ENCODE measurements at regions not wholly inside any gene's neighbourhood (a gene's known extent, or its start where the extent isn't known, plus 50 kb on each side); places are given as distances from the start of the nearest gene placed in this dataset.

DNA sequence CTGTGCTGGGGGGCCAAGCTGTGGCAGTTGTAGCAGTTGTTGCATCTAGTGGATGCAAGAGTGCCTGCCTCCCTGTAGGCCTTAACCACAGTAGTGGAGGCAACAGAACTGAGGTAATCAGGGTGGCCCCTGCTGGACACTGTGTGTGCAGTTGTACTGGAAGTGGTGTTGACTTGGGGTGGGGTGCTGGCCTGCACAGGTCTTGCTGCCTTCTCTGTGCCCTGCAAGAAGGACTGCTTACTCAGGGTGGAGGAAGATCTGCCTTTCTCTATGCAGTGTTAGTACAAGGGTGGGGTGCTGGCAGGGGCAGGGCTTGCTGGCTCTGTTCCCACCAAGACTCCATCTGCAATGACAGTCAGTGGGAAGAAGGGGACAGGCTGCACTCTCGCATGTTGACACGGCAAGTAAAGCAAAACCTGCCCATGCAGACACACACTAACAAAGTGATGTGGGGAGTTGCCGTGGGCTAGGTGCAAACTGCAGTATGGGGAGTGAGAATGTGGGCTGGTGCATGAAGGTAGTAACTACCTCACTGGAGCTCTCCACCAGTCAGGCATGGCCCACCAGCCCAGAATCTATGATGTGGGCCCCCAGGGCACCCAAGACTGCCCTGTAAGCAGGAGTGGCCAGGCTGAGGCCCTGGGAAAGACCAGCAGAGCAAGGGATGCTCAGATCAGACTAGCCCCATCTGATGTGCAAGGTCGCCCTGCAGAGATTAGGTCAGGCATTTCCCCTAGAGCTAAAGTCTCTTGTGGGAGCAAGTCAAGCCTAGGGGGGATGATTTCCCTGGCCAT, 594.9 kb downstream of the TECRL start:
- no peak for DNase-seq (ENCODE audit: low read depth)

DNA sequence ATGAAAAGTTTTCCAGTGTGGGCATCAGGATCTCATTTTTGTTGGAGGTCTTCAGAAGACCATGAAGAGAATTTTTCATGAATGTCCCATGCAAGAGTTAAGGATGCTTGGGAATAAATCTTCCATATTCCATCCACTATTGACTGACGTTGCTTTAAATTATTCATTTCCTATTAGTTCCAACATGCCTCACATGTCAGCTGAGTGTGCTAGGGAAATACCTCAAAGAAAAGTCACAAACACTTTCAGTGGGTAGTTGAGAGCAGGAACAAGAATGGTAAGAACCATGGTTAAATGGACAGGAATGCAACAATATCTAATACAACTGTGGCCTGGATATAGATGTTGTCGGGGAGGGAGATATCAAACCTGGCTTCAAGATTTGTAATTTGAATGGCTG, 610.1 kb downstream of the TECRL start:
- no peak for DNase-seq (ENCODE audit: low read depth)

DNA sequence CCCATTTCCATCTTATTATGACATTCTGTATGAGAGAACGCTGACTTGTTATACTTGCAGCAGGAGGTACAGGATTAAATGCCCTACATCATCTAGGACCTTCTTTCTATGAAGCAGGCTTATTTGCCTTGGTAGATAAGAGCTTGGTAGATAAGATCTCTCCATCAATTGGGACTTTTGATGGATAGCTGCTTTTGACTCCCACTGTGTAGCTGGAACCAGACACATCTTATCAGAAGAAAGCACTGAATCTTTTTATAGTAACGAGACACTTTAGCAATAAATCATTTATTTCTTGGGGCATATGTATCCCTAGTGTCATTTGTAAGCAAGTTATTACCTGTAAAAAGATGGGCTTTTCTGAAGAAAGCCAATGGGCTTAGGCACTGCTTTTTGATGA, 613.9 kb downstream of the TECRL start:
- no peak for DNase-seq (ENCODE audit: low read depth)

DNA sequence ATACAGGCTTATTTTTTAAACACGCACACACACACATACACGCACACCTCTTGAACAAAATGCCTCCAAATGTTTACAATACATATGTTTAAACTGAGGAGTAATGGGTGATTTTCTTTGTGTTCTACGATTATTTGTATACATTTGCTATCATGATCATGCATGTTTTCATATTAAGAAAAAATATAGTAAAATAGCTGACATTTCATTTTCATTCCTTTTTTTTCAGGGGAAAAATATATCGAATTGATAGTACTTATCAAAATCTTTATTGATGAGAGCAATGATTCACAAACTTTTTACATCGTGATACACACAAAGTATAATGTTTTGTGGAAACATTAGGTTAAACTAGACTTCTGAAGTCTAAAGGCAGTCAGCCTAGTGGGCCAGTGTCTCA, 618.9 kb downstream of the TECRL start:
- no peak for DNase-seq (ENCODE audit: low read depth)

GRCh38 chr4:63788271-63788670, 621.0 kb downstream of the TECRL start:
- no peak for DNase-seq (ENCODE audit: low read depth)

- no peak for DNase-seq (ENCODE audit: low read depth)
Measured at GRCh38 chr4:63787326-63787725, 621.9 kb downstream of the TECRL start.

DNA sequence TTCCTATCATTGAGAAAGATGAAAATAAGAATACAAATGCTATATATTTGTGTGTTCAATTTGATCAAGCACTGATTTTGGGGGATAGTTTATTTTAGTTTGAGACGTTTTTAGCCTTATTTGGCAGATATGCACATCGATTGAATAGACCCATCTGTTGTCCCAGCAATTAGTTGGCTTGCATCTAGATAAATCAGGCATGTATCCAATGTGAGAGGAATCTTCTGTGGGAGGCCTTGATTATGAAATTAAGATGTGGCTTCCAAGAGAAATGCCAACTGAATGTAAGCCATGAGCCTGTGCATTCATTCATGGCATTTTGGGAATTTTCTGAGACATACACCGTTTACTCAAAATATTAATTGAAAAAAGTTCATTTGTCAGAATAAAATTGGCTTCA, 623.1 kb downstream of the TECRL start:
- no peak for DNase-seq (ENCODE audit: low read depth)

- DNase-seq (ENCODE audit: low read depth): no peak
Measured at GRCh38 chr4:63784822-63785221, 624.4 kb downstream of the TECRL start.

GRCh38 chr4:63777601-63778000, 631.6 kb downstream of the TECRL start:
- DNase-seq (ENCODE audit: low read depth): no peak

DNA sequence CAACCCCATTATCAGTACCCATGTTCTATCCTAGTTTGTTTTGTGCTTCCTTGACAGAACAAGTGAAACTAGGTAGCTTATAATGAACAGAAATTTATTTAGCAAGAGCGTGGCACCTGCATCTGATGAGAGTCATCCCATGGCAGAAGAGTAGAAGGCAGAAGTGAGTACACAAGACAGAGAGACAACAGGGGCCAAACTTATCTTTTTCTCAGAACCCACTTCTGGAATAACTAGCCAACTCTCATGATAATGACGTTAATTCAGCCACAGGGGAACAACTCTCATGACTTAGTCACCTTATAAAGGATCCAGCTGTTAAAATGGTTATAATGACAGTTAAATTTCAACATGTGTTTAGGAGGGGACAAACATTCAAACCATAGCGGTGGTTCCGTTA, 644.9 kb downstream of the TECRL start:
- no peak for DNase-seq (ENCODE audit: low read depth)

DNA sequence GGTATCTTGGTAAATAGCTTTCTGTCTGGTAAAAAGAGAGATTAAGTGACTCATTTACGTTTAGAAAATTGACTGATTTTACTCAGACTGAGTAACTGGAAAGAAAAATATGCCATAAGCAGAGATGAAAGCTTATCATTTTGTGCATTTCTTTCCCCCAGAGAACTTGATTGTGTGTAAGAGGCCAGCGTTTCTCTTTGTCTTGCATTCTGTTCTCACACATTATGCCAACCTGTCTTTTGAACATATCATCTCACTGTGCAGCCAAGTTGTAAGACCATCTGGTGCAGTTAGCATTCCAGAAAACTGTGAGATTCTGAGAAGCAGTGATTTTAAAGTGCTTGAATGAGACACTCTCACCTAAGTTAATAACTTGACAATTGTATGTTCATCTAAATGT, 651.3 kb downstream of the TECRL start:
- DNase-seq (ENCODE audit: low read depth): no peak

GRCh38 chr4:63742882-63743281, 666.4 kb downstream of the TECRL start:
- DNase-seq (ENCODE audit: low read depth): no peak

DNA sequence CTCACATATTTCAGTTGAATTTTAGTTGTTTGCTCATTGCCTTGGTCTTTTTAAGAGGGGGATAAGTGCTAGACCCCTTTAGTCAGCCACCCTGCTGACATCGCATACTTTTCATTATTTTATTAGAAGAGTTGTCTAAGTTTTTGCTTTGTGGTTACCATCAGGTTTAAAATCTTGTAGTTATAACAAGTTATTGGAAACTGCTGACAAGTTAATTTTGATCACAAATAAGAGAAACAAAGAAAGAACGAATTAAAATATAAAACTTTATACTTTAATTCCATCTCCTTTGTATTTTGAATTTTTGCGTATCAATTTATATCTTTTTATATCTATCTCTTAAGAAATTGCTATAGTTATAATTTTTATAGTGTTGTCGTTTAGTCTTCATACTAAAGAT, 679.7 kb downstream of the TECRL start:
- DNase-seq (ENCODE audit: low read depth): no peak

- DNase-seq (ENCODE audit: low read depth): no peak
Measured at GRCh38 chr4:63728480-63729177, 680.6 kb downstream of the TECRL start.

- DNase-seq (ENCODE audit: low read depth): no peak
Measured at GRCh38 chr4:63717384-63717783, 691.9 kb downstream of the TECRL start.

DNA sequence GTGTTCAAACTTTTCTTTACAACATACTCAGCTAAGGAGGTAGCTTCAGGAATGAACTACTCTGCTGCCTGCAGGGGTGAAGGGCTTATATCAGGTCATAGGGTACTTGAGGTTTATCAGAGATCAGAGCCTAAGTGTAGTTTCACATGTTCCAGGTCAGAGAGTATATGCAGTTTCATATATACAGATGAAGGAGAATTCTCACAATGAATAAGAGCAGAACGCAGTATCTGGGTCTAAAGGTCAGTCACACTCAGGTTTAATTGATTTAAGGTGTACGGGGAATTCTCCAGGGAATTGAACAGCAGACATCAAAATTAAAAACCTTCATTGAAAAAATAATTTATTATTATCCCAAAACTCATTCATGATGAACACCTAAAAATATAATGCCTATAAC, 700.6 kb downstream of the TECRL start:
- no peak for DNase-seq (ENCODE audit: low read depth)

- DNase-seq (ENCODE audit: low read depth): no peak
Measured at GRCh38 chr4:63700569-63700968, 708.7 kb downstream of the TECRL start.

GRCh38 chr4:63693321-63693720, 715.9 kb downstream of the TECRL start:
- no peak for DNase-seq (ENCODE audit: low read depth)

DNA sequence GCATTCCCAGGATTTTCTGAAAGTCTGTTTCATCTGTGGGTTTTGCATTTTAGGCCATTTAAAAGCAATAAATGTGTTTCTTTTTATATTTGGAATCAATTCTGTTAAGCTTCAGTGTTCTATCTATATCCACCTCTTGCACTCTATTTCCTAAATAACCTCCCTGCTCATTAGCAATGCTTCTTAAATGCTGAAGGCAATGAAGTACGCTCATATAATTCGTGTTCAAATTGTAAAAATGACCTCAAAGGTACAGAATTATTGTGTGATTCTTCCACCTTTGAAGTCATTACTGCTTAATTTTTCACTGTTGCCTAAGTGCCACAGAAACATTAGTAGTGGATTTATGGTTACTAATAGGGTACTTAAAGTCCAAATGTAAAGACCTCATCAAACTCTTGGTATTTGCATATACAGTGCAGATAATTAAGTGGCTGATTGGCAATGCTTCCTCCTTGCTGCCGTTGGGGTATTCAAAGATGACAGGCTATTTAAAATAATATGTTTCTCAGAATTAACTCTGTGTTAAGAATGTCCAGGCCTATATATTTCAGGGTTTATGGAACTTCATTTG, 730.8 kb downstream of the TECRL start:
- DNase-seq (ENCODE audit: low read depth): no peak

DNA sequence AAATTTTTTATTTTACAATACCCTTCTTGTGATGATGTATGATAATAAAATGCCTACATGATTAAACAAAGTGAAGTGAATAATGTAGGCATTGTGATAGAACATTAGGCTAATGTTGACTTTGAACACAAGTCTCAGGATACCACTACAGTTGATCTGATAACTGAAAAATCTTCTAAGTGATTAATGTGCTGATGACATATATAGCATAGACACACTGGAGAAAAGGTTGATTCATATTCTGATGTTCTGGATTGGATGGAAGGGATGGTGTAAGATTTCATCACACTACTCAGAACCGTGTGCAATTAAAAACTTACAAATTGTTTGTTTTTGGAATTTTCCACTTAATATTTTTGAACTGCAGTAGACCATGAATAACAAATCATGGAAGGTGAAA, 738.5 kb downstream of the TECRL start:
- no peak for DNase-seq (ENCODE audit: low read depth)

GRCh38 chr4:63663870-63664269, 745.4 kb downstream of the TECRL start:
- no peak for DNase-seq (ENCODE audit: low read depth)

DNA sequence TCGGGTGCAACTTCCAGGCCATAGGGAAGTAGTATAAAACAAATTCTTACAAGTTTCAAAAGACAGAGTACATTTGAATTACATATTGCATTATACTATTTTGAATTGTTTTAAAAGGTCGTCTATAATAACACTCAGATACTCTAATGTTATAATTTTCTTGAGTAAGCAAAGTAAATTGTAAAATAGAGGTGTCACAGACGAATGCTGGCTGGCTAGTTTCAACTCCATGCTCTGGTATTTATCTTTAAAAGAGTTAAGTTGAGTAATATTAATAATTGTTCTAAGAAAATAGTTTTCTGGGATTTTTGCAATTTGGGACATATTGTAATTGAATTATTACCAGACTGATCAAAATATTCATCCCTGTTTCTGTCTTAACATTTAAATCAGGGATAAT, 764.9 kb downstream of the TECRL start:
- no peak for DNase-seq (ENCODE audit: low read depth)

DNA sequence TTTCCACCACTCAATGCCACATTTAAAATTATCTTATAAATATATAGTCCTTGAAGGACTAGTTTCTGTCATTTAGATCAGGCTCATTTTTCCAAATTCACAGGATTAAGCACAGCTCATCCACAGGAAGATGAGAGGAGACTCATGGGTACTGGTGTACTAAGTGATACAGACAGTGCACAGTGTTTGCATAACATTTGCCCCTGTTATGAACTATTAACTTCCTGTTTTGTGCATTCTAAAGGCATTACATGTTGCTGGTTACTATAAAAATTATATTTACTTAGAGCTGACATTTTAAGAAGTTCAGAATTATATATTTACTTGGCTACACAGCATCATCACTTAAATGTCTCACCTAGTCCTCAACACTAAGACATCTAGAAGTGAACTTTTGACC, 772.0 kb downstream of the TECRL start:
- no peak for DNase-seq (ENCODE audit: low read depth)
